ENCODE measurements at regions not wholly inside any gene's neighbourhood (a gene's known extent, or its start where the extent isn't known, plus 50 kb on each side); places are given as distances from the start of the nearest gene placed in this dataset.
"Not testable (repeated sequence)": the region's sequence is repeated elsewhere in the genome, so short reads cannot be mapped to it uniquely, and the experiment has no call there.

- intact Hi-C loops (cut with DNase I), result no loop called here
- no peak overlapping the region for H3K4me3 ChIP-seq
- 91 to 96% methylated on average over 1 of the region's 1 CpG for WGBS, 2 donors
- TF ChIP-seq, protein P1, sequence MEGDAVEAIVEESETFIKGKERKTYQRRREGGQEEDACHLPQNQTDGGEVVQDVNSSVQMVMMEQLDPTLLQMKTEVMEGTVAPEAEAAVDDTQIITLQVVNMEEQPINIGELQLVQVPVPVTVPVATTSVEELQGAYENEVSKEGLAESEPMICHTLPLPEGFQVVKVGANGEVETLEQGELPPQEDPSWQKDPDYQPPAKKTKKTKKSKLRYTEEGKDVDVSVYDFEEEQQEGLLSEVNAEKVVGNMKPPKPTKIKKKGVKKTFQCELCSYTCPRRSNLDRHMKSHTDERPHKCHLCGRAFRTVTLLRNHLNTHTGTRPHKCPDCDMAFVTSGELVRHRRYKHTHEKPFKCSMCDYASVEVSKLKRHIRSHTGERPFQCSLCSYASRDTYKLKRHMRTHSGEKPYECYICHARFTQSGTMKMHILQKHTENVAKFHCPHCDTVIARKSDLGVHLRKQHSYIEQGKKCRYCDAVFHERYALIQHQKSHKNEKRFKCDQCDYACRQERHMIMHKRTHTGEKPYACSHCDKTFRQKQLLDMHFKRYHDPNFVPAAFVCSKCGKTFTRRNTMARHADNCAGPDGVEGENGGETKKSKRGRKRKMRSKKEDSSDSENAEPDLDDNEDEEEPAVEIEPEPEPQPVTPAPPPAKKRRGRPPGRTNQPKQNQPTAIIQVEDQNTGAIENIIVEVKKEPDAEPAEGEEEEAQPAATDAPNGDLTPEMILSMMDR (IDR thresholded peaks at IDR 0.05), result no peak
- H3K27ac ChIP-seq, result no peak overlapping the region
- ATAC-seq (no peak), DNase-seq (no peak)
- H3K9me3 ChIP-seq, result no peaks in the 10 kb centered on the region
- no peaks in the 10 kb centered on the region for H3K4me1 ChIP-seq
- H3K27me3 ChIP-seq, result peaks cover 0 to 16% (median 5%) of the 10 kb centered on the region in 7 donors
- H3K36me3 ChIP-seq, result no peaks in the 10 kb centered on the region
Measured at GRCh38 chr1:5120559-5120958, 466.1 kb downstream of the AJAP1 start.

DNA sequence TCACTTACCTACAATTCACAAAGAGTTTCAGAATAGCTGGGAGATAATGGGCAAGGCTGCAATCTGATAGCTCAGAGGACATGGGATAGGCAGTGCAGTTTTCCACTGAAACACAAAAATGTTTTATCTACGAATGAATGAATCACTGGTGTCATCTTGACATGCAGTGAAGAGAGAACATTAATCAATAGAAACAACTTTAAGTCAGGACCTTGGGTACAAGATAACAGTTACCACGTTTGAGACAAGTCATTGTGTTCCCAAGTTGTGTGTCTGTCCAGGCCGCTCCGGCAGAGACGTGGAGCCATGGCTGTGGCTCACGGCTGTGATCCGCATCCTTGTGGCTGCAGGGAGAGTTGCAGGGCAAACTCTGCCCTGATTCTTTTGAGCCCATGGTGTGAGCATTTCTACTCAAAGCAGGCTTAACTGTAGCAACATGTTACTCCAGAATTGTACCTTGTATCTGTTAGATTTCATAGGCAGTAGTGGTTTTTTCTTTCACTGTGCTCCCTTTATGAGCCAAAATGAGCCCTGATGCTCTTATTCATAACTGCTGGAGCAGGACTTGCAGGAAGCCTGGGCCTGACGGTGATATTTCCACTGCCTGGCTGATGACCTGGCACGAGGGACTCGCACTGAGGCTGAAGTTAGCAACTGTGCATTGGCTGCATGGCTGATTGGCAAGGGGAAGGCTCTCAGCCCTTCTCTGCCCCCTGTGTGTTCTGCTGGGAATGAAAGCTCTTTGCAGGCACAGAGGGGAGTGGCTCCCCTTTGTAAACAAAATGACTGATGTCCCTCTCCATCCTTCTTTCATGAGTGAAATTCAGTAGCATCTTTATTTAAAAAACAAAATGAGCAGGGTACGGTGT is 465.2 kb downstream of the AJAP1 start:
- DNase-seq (no peak), ATAC-seq (no peak)
- TF ChIP-seq, protein P1 (IDR thresholded peaks at IDR 0.05), result no peak
- Histone ChIP-seq H3K4me1 (no peaks in the 10 kb centered on the region), H3K9me3 (no peaks in the 10 kb centered on the region), H3K36me3 (no peaks in the 10 kb centered on the region), H3K27ac (no peak overlapping the region), H3K27me3 (peaks cover 0 to 16% (median 5%) of the 10 kb centered on the region in 7 donors), H3K4me3 (no peak overlapping the region)
- intact Hi-C loops (cut with DNase I), result no loop called here
- WGBS, 2 donors, result 50 to 51% methylated on average over 11 of the region's 11 CpGs

DNA sequence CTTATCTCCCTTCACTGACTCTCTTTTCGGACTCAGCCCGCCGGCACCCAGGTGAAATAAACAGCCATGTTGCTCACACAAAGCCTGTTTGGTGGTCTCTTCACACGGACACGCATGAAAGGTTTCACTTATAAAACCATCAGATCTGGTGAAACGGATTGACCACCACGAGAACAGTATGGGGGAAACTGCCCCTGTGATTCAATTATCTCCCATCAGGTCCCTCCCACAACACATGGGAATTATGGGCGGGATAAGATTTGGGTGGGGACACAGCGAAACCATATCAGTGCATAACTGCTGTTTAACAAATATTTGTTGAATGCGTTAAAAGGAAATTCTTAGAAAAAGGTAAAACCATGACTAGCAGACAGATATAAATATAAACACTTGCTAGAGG is 464.4 kb downstream of the AJAP1 start:
- H3K36me3 ChIP-seq; H3K9me3 ChIP-seq; H3K27me3 ChIP-seq; H3K4me1 ChIP-seq; DNase-seq; H3K4me3 ChIP-seq; intact Hi-C loops (cut with DNase I); ATAC-seq; H3K27ac ChIP-seq: not testable (repeated sequence)
- 82 to 83% methylated on average over 10 of the region's 10 CpGs for WGBS, 2 donors

GRCh38 chr1:5118292-5118691 is 463.9 kb downstream of the AJAP1 start:
- DNase-seq; H3K36me3 ChIP-seq; H3K9me3 ChIP-seq; intact Hi-C loops (cut with DNase I); H3K27me3 ChIP-seq; ATAC-seq; H3K4me3 ChIP-seq; H3K4me1 ChIP-seq; H3K27ac ChIP-seq: not testable (repeated sequence)
- WGBS, 2 donors, result 79 to 86% methylated on average over 6 to 8 of the region's 11 CpGs

DNA sequence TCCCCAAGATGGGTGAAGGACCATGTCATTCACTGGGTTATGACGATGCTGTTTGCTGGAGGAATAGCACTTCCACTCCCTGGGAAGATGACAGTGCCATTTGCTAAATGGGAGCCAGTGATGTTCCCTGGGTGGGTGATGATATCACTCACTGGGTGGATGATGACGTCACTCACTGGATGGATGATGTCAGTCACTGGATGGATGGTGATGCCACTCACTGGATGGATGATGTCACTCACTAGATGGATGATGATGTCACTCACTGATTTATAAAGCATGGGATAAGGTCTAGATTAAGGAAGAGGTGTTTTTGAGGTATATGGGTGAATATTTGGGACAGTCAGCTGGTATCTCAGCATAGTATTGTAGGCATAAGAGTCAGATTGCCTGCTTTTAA is 457.2 kb downstream of the AJAP1 start:
- TF ChIP-seq, protein P1 (IDR thresholded peaks at IDR 0.05), result no peak
- ATAC-seq, result no peak

More for the DNA sequence above, 457.2 kb downstream of the AJAP1 start:
- peaks cover 0 to 35% (median 5%) of the 10 kb centered on the region in 7 donors for H3K27me3 ChIP-seq
- intact Hi-C loops (cut with DNase I), result no loop called here
- H3K4me1 ChIP-seq, result no peaks in the 10 kb centered on the region
- H3K9me3 ChIP-seq, result no peaks in the 10 kb centered on the region
- no peak overlapping the region for H3K27ac ChIP-seq
- no peak for DNase-seq
- 84 to 89% methylated on average over 2 of the region's 2 CpGs for WGBS, 2 donors
- H3K4me3 ChIP-seq, result no peak overlapping the region
- H3K36me3 ChIP-seq, result no peaks in the 10 kb centered on the region

Measured in heart right ventricle (tissue), 16 donors.